GM23338 (cell line): ENCODE measurements at regions not wholly inside any gene's neighbourhood (a gene's known extent, or its start where the extent isn't known, plus 50 kb on each side); places are given as distances from the start of the nearest gene placed in this dataset.
"Not testable (repeated sequence)": the region's sequence is repeated elsewhere in the genome, so short reads cannot be mapped to it uniquely, and the experiment has no call there.

Source experiments
- ATAC-seq: fragments of 200-7000 bp; cut with Tn5 transposase; 3 replicates; pipeline ENCODE4 v1.9.1; 2020
- DNase-seq: peaks from one replicate; pipeline ENCODE4 v3.0.0-alpha.2; 2015; ENCODE audit warnings: low spot score
- H2AFZ ChIP-seq: fragments of 200-600 bp; sonication (generic); 2 replicates; pipeline ENCODE4 v1.8.0; 2016; ENCODE audit warnings: antibody characterized with exemption, mild to moderate bottlenecking, moderate library complexity
- H3F3A ChIP-seq: fragments of 200-600 bp; sonication (generic); replicated peaks from 2 replicates; pipeline ENCODE4 v1.8.0; 2017; ENCODE audit warnings: antibody characterized with exemption, mixed run types, low read depth
- H3K27ac ChIP-seq: fragments of 200-600 bp; sonication (generic); 2 replicates; pipeline ENCODE4 v1.6.1; 2016; ENCODE audit warnings: low read depth
- H3K27me3 ChIP-seq: fragments of 200-600 bp; sonication (generic); 2 replicates; pipeline ENCODE4 v1.8.0; 2016; ENCODE audit warnings: mild to moderate bottlenecking, mixed run types, moderate library complexity; ENCODE audit not compliant: insufficient read depth
- H3K36me3 ChIP-seq: fragments of 200-600 bp; sonication (generic); 2 replicates; pipeline ENCODE4 v1.8.0; 2016; ENCODE audit warnings: mild to moderate bottlenecking; ENCODE audit not compliant: insufficient read depth
- H3K4me1 ChIP-seq: fragments of 200-600 bp; sonication (generic); 2 replicates; pipeline ENCODE4 v1.8.0; 2016; ENCODE audit warnings: mild to moderate bottlenecking, moderate library complexity; ENCODE audit not compliant: insufficient read depth
- H3K4me2 ChIP-seq: fragments of 200-600 bp; sonication (generic); 2 replicates; pipeline ENCODE4 v1.7.1; 2017; ENCODE audit warnings: mixed run types
- H3K4me3 ChIP-seq: fragments of 200-600 bp; sonication (generic); 2 replicates; pipeline ENCODE4 v1.6.1; 2016; ENCODE audit warnings: mixed run types
- H3K79me2 ChIP-seq: fragments of 200-600 bp; sonication (generic); replicated peaks from 2 replicates; pipeline ENCODE4 v1.8.0; 2017; ENCODE audit warnings: mild to moderate bottlenecking; ENCODE audit not compliant: insufficient read depth
- H3K9me2 ChIP-seq: fragments of 200-600 bp; sonication (generic); 2 replicates; pipeline ENCODE4 v1.8.0; 2017; ENCODE audit not compliant: insufficient read depth
- H4K20me1 ChIP-seq: fragments of 200-600 bp; sonication (generic); replicated peaks from 2 replicates; pipeline ENCODE4 v1.8.0; 2017; ENCODE audit warnings: mild to moderate bottlenecking; ENCODE audit not compliant: insufficient read depth
- H3K27ac Mint-ChIP-seq: 2 replicates; pipeline ENCODE4 v1.8.0; 2020; ENCODE audit warnings: inconsistent platforms, mild to moderate bottlenecking, moderate library complexity, mixed read lengths
- H3K27me3 Mint-ChIP-seq: 3 replicates; pipeline ENCODE4 v1.8.0; 2022; ENCODE audit warnings: low read depth, mild to moderate bottlenecking, moderate library complexity, mixed read lengths, inconsistent platforms; ENCODE audit not compliant: insufficient read depth, poor library complexity
- H3K36me3 Mint-ChIP-seq: 3 replicates; pipeline ENCODE4 v1.8.0; 2021; ENCODE audit warnings: low read depth, mild to moderate bottlenecking, inconsistent platforms, moderate library complexity, mixed read lengths
- H3K4me1 Mint-ChIP-seq: 3 replicates; pipeline ENCODE4 v1.8.0; 2020; ENCODE audit warnings: mild to moderate bottlenecking, inconsistent platforms, mixed read lengths
- H3K4me3 Mint-ChIP-seq: 3 replicates; pipeline ENCODE4 v1.8.0; 2021; ENCODE audit warnings: moderate library complexity, mild to moderate bottlenecking, inconsistent platforms, mixed read lengths
- H3K9me3 Mint-ChIP-seq: 3 replicates; pipeline ENCODE4 v1.8.0; 2020; ENCODE audit warnings: moderate library complexity, mild to moderate bottlenecking, inconsistent platforms, mixed read lengths
- CREB1 ChIP-seq: fragments of 250-450 bp; sonication (Bioruptor Pico); IDR thresholded peaks from 2 replicates; pipeline ENCODE4 v1.5.0; 2020; ENCODE audit warnings: low read depth, mild to moderate bottlenecking, moderate library complexity
- EZH2phosphoT487 ChIP-seq: fragments of 200-600 bp; sonication (generic); IDR thresholded peaks from one replicate; pipeline ENCODE4 v1.8.1; 2018; ENCODE audit warnings: antibody characterized with exemption; ENCODE audit not compliant: unreplicated experiment
- JUNB ChIP-seq: IDR thresholded peaks from one replicate; pipeline ENCODE4 v1.6.1; 2016; ENCODE audit warnings: antibody characterized with exemption; ENCODE audit not compliant: unreplicated experiment
- NANOG ChIP-seq: IDR thresholded peaks from 2 replicates; pipeline ENCODE4 v1.6.1; 2016; ENCODE audit warnings: antibody characterized with exemption, borderline replicate concordance
- POLR2AphosphoS5 ChIP-seq: IDR thresholded peaks from 2 replicates; pipeline ENCODE4 v1.6.1; 2016; ENCODE audit warnings: antibody characterized with exemption, low read depth
- REST ChIP-seq: IDR thresholded peaks from one replicate; pipeline ENCODE4 v1.6.1; 2018; ENCODE audit warnings: antibody characterized with exemption; ENCODE audit not compliant: unreplicated experiment
- STAT1 ChIP-seq: IDR thresholded peaks from one replicate; pipeline ENCODE4 v1.6.1; 2016; ENCODE audit warnings: antibody characterized with exemption; ENCODE audit not compliant: unreplicated experiment
- ZNF114 ChIP-seq: fragments of 250-450 bp; sonication (Bioruptor Pico); IDR thresholded peaks from 2 replicates; pipeline ENCODE4 v1.5.0; 2020; ENCODE audit warnings: mild to moderate bottlenecking, moderate library complexity
- ZNF331 ChIP-seq: fragments of 250-450 bp; sonication (Bioruptor Pico); IDR thresholded peaks from 2 replicates; pipeline ENCODE4 v1.5.0; 2020; ENCODE audit warnings: low read depth, mild to moderate bottlenecking, moderate library complexity
- TF ChIP-seq, protein P1 (sequence below): IDR thresholded peaks from 2 replicates; pipeline ENCODE4 v1.6.1; 2016; ENCODE audit warnings: antibody characterized with exemption
- TF ChIP-seq, protein P2 (sequence below): fragments of 250-450 bp; sonication (Bioruptor Pico); IDR thresholded peaks from 2 replicates; pipeline ENCODE4 v1.5.0; 2020; ENCODE audit warnings: mild to moderate bottlenecking, moderate library complexity

- no peak overlapping the region for H3K4me3 ChIP-seq
- no peak overlapping the region for H3K4me3 Mint-ChIP-seq
- H3K27me3 ChIP-seq: no peaks in the 10 kb centered on the region
- H3F3A ChIP-seq: no peaks in the 10 kb centered on the region
- H3K4me2 ChIP-seq: no peak overlapping the region
- H3K4me1 ChIP-seq: no peaks in the 10 kb centered on the region
- H3K27ac Mint-ChIP-seq: no peak overlapping the region
- peaks cover 6% of the 10 kb centered on the region for H3K9me3 Mint-ChIP-seq
- no peaks in the 10 kb centered on the region for H3K79me2 ChIP-seq
- DNase-seq (no peak), ATAC-seq (no peak)
- TF ChIP-seq NANOG (no peak), ZNF114 (CRISPR knock-in tag) (no peak), POLR2AphosphoS5 (no peak), JUNB (no peak), STAT1 (no peak), EZH2phosphoT487 (no peak), REST (no peak), ZNF331 (no peak), CREB1 (CRISPR knock-in tag) (no peak)
- TF ChIP-seq, protein P1, sequence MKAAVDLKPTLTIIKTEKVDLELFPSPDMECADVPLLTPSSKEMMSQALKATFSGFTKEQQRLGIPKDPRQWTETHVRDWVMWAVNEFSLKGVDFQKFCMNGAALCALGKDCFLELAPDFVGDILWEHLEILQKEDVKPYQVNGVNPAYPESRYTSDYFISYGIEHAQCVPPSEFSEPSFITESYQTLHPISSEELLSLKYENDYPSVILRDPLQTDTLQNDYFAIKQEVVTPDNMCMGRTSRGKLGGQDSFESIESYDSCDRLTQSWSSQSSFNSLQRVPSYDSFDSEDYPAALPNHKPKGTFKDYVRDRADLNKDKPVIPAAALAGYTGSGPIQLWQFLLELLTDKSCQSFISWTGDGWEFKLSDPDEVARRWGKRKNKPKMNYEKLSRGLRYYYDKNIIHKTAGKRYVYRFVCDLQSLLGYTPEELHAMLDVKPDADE: no peak
- TF ChIP-seq, protein P2, sequence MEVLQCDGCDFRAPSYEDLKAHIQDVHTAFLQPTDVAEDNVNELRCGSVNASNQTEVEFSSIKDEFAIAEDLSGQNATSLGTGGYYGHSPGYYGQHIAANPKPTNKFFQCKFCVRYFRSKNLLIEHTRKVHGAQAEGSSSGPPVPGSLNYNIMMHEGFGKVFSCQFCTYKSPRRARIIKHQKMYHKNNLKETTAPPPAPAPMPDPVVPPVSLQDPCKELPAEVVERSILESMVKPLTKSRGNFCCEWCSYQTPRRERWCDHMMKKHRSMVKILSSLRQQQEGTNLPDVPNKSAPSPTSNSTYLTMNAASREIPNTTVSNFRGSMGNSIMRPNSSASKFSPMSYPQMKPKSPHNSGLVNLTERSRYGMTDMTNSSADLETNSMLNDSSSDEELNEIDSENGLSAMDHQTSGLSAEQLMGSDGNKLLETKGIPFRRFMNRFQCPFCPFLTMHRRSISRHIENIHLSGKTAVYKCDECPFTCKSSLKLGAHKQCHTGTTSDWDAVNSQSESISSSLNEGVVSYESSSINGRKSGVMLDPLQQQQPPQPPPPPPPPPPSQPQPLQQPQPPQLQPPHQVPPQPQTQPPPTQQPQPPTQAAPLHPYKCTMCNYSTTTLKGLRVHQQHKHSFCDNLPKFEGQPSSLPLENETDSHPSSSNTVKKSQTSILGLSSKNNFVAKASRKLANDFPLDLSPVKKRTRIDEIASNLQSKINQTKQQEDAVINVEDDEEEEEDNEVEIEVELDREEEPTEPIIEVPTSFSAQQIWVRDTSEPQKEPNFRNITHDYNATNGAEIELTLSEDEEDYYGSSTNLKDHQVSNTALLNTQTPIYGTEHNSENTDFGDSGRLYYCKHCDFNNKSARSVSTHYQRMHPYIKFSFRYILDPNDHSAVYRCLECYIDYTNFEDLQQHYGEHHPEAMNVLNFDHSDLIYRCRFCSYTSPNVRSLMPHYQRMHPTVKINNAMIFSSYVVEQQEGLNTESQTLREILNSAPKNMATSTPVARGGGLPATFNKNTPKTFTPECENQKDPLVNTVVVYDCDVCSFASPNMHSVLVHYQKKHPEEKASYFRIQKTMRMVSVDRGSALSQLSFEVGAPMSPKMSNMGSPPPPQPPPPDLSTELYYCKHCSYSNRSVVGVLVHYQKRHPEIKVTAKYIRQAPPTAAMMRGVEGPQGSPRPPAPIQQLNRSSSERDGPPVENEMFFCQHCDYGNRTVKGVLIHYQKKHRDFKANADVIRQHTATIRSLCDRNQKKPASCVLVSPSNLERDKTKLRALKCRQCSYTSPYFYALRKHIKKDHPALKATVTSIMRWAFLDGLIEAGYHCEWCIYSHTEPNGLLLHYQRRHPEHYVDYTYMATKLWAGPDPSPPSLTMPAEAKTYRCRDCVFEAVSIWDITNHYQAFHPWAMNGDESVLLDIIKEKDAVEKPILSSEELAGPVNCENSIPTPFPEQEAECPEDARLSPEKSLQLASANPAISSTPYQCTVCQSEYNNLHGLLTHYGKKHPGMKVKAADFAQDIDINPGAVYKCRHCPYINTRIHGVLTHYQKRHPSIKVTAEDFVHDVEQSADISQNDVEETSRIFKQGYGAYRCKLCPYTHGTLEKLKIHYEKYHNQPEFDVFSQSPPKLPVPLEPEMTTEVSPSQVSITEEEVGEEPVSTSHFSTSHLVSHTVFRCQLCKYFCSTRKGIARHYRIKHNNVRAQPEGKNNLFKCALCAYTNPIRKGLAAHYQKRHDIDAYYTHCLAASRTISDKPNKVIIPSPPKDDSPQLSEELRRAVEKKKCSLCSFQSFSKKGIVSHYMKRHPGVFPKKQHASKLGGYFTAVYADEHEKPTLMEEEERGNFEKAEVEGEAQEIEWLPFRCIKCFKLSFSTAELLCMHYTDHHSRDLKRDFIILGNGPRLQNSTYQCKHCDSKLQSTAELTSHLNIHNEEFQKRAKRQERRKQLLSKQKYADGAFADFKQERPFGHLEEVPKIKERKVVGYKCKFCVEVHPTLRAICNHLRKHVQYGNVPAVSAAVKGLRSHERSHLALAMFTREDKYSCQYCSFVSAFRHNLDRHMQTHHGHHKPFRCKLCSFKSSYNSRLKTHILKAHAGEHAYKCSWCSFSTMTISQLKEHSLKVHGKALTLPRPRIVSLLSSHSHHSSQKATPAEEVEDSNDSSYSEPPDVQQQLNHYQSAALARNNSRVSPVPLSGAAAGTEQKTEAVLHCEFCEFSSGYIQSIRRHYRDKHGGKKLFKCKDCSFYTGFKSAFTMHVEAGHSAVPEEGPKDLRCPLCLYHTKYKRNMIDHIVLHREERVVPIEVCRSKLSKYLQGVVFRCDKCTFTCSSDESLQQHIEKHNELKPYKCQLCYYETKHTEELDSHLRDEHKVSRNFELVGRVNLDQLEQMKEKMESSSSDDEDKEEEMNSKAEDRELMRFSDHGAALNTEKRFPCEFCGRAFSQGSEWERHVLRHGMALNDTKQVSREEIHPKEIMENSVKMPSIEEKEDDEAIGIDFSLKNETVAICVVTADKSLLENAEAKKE (CRISPR knock-in tag): no peak
- no peaks in the 10 kb centered on the region for H3K36me3 Mint-ChIP-seq
- no peaks in the 10 kb centered on the region for H3K36me3 ChIP-seq
- H3K4me1 Mint-ChIP-seq: peaks cover 18% of the 10 kb centered on the region
- H3K27ac ChIP-seq: no peak overlapping the region
- H3K9me2 ChIP-seq: no peaks in the 10 kb centered on the region
- H3K27me3 Mint-ChIP-seq: peaks cover 8% of the 10 kb centered on the region
- H2AFZ ChIP-seq: no peak overlapping the region
- H4K20me1 ChIP-seq: no peaks in the 10 kb centered on the region
Measured at GRCh38 chr16:29204806-29205135, 201.7 kb downstream of the NPIPB11 start.

- H3K9me2 ChIP-seq, H3K79me2 ChIP-seq, H3K36me3 ChIP-seq, H3F3A ChIP-seq, H3K27ac ChIP-seq, H3K27me3 Mint-ChIP-seq, H3K4me3 Mint-ChIP-seq, H3K27ac Mint-ChIP-seq, H3K9me3 Mint-ChIP-seq, H3K4me1 ChIP-seq, H3K27me3 ChIP-seq, ATAC-seq, H4K20me1 ChIP-seq, H3K4me2 ChIP-seq, H3K4me3 ChIP-seq, DNase-seq, H2AFZ ChIP-seq, H3K36me3 Mint-ChIP-seq: not testable (repeated sequence)
- H3K4me1 Mint-ChIP-seq: peaks cover 18% of the 10 kb centered on the region
Measured at GRCh38 chr16:29203933-29204805, 202.3 kb downstream of the NPIPB11 start.
